Breast epithelium (tissue), 3 donors: ENCODE measurements at regions not wholly inside any gene's neighbourhood (a gene's known extent, or its start where the extent isn't known, plus 50 kb on each side); places are given as distances from the start of the nearest gene placed in this dataset.

ENCODE experiments used
- POLR2A ChIP-seq: fragments of 450-650 bp; IDR thresholded peaks from one replicate; pipeline ENCODE4 v1.6.1; 2016; ENCODE audit warnings: antibody characterized with exemption, mild to moderate bottlenecking, moderate library complexity
- POLR2AphosphoS5 ChIP-seq, 3 donors: sonication (generic); formaldehyde crosslinking; IDR thresholded peaks; one replicate each; pipeline ENCODE4 v1.6.1; 2017; ENCODE audit warnings: antibody characterized with exemption in 3 of 3
- TF ChIP-seq, protein P1 (sequence below), 3 donors: fragments of 450-650 bp; IDR thresholded peaks; one replicate each; pipeline ENCODE4 v1.5.1; 2016 to 2017; ENCODE audit warnings: antibody characterized with exemption in 3 of 3, mild to moderate bottlenecking in 3 of 3, moderate library complexity in 3 of 3

DNA sequence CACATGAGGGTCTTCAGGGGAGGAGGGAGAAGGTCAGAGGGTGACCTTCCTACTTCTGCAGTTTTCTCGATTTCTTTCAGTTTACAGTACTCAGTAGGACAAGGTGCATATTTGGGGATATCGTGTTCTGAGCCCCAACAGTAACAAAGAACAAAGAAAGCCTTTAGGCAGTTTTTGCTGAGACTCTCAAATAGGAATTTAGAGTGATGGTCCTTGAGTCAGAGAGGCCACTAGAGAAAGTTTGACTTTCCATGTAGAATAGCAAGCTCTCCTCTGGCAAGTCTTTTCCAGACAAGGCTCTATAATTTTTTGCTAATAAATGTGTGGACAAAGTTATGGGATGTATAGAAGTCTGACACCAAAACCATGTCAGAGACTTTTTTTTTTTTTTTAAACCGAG is 194.6 kb downstream of the TM9SF2 start:
- no peak for TF ChIP-seq POLR2A
- TF ChIP-seq POLR2AphosphoS5 (IDR thresholded peaks at IDR 0.05), result no peak
- TF ChIP-seq, protein P1, sequence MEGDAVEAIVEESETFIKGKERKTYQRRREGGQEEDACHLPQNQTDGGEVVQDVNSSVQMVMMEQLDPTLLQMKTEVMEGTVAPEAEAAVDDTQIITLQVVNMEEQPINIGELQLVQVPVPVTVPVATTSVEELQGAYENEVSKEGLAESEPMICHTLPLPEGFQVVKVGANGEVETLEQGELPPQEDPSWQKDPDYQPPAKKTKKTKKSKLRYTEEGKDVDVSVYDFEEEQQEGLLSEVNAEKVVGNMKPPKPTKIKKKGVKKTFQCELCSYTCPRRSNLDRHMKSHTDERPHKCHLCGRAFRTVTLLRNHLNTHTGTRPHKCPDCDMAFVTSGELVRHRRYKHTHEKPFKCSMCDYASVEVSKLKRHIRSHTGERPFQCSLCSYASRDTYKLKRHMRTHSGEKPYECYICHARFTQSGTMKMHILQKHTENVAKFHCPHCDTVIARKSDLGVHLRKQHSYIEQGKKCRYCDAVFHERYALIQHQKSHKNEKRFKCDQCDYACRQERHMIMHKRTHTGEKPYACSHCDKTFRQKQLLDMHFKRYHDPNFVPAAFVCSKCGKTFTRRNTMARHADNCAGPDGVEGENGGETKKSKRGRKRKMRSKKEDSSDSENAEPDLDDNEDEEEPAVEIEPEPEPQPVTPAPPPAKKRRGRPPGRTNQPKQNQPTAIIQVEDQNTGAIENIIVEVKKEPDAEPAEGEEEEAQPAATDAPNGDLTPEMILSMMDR (IDR thresholded peaks at IDR 0.05), result no peak
